IPS DF 19.7 (cell line): ENCODE measurements at regions not wholly inside any gene's neighbourhood (a gene's known extent, or its start where the extent isn't known, plus 50 kb on each side); places are given as distances from the start of the nearest gene placed in this dataset.

Experiments used
- DNase-seq: peaks from one replicate; pipeline ENCODE4 v3.0.0-alpha.2; 2013; ENCODE audit warnings: low read depth, low spot score

DNA sequence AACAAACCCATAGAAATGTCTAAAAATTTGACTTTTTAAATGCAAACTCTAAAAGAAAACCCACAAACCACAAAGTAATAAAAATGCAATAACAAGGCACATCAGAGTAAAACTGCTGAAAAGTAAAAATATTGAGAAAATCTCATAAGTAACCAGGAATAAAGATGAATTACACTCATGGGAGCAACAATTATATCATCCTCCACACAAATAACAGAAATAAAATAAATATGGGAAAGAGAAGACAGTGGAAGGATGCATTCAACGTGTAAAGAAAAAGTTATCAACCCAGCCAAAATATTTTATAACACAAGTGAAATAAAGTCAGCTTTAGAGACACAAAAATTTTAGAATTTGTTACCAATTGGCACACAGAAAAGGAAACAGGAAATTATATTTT lies 1420.2 kb downstream of the PCDH18 start:
- DNase-seq, result no peak

DNA sequence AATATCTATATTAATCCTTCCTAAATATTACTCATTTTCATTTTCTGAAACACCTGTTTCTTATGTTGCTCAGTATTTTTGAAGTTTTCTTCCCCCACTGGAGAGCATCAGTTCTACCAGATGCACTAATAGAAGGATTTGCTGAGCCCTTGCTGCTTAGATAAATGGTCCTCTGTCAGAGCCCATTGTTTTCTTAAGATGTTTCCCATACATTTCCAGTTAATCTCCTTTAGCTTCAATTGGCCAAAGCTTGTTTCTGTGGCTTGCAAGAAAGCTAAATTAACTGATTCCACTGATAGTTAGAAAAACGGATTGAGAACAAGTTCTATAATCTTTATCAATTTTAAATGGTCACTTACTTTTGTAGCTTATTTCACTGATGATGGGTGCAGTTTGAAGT lies 1425.5 kb downstream of the PCDH18 start:
- DNase-seq, result no peak

DNA sequence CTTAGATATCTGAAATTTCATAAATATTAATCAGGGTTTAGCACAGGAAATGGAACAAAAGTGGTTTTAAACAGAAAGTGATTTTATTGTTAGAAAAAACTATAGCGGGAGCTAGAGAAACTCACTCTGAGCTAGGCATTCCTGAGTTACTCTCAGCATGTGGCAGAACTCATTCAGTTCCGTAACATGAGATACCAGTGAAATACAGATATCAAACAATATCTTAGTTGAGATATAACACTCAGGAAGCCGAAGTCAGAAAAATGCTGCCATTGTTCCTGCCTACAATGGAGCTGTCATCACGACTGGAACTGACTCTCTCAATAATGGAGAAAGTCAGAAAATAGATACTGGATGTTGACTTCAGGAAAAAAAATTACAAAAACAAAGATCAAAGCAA lies 1428.7 kb downstream of the PCDH18 start:
- no peak for DNase-seq

GRCh38 chr4:136097676-136098075 lies 1434.6 kb downstream of the PCDH18 start:
- no peak for DNase-seq

GRCh38 chr4:136088211-136088867 lies 1444.0 kb downstream of the PCDH18 start:
- no peak for DNase-seq

- DNase-seq, result no peak
Observed at GRCh38 chr4:136078976-136079375, 1453.3 kb downstream of the PCDH18 start.

DNA sequence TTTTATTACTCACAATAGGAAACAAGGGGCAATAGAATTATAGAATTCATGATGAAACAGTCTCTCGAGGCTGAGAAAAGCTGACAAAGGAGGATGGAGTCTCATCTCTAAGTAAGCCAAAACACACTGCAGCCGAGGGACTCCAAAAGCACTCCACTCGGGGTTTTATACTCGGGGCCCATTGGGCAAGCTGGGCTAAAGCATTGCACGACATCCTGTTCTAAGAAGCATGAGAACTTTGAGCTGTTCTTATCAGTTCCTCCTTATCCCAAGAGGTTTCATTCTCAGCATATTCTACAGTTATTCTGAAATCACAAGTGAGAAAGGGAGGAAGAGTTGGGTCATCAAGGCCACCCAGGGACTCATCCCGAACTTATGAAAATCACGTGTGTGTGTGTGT lies 1475.5 kb downstream of the PCDH18 start:
- no peak for DNase-seq

DNA sequence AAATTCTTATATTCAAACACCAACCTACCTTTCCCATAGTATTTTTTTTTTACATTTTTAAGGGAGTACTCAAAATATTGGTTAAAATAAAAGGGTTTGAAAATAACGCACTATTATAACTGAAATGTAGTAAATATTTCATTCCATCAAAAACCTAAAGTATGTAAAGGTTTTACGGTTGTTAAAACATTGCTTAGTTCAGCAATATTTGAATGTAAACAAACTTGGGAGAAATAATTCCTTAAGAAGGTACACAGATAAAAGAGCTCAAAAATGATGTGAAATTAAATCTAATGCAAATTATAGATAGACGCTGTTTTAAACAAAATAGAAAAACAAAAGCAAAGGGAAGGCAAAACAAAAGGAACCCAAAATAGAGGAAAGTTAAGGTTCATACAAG lies 1476.9 kb downstream of the PCDH18 start:
- DNase-seq, result no peak

- no peak for DNase-seq
Observed at GRCh38 chr4:136036744-136037143, 1495.5 kb downstream of the PCDH18 start.

GRCh38 chr4:136032391-136032790 lies 1499.9 kb downstream of the PCDH18 start:
- DNase-seq, result no peak

DNA sequence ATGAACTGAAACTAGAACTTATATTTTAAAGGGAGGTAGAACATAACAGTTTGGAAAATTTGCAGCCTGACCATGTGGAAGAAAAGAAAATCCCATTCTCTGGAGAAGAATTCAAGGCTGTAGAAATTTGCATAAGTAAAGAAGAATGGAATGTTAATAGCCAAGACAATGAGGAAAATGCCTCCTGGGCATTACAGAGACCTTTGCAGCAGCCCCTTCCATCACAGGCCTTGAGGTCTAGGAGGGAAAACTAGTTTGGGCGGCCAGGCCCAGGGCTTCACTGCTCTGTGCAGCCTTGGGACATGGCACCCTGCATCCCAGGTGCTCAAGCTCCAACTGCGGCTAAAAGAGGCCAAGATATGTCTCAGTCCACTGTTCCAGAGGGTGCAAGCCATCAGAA lies 1506.8 kb downstream of the PCDH18 start:
- no peak for DNase-seq

DNA sequence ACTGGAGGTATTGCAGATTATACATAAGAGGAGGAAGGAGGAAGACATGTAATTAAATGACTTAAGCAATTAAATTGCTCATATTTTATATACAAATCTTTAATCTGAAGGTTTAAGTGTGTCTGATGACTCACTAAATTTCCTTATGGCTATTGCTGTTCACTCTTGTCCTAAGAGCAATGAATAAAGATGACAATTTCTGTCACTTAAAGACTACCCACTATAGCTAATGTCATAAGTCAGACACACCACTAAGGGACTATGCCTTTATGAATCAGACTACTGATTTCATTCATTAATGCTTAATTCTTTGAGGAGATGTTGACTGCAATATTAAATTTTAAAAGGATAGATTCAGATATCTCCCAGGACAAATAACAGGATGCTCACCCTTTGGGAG lies 1514.7 kb downstream of the PCDH18 start:
- no peak for DNase-seq

DNA sequence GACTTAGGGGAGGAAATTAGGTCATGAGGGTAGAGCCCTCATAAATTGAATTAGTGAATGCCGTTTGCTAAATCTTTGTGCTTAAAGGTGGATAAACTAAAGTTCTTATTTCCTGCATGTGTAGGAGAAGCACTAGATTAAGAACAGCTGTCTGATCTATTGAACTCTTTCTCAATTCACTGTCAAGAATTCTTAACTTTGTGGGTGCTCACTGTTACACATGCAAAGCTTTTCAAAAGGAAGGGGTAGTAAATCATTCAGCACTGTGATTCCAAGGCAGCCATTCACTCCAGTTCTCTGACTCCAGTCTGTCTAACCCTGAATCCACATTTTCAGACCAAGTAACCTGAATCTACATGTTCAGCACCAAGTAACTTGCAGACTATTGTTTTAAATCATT lies 1520.1 kb downstream of the PCDH18 start:
- no peak for DNase-seq

GRCh38 chr4:136009258-136009832 lies 1522.9 kb downstream of the PCDH18 start:
- no peak for DNase-seq

DNA sequence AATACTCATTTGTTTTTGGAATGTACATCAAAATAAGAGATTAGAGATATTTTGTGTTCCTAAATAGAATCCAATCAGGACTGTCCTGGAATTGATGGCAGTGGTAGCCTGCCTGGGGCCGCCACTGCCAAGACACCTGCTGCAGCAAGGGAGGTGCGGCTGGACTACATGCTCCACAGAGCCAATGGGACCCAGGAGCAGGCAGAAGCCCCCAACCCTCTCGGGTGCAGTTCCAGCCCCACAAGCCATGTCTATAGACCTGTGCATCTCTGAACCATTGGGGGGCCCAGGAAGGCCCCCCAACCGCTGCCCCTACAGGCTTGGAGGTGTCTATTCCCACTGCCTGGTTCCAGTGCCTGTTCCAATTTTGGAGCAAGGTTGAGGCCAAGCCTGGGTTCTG lies 1524.3 kb downstream of the PCDH18 start:
- DNase-seq, result no peak

DNA sequence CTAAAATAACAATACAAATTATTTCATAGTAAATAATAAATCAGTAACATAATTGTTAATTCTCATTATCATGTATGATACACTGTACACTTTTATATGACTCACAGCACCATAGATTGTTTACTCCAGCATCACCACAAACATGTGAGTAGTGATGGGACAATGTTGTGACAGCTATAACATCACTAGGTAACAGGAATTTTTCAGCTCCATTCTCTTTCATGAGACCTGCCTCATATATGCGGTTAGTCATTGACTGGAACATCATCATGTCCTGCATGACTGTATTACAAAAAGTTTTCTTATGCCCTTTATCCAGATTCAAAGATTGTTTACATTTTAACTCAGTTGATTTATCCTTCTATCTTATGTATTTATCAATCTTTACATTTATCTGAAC lies 1530.0 kb downstream of the PCDH18 start:
- no peak for DNase-seq

DNA sequence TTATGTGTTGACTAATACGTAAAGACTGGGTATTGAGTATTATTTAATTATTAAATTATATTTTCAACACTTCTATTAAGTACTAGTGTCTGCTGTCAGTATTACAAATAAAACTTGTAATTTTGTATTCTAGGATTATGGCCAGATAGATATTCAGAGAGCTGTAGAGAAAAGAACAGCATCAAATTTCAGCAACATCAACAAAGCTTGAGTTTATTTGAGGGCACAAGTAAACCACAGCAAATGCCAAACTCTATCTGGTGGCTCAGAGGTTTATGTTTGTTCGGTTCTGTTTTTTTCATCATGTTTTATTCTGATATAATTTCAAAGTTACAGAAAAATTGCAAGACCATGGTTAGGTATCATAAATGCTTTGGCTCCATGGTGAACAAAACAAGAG lies 1530.5 kb downstream of the PCDH18 start:
- no peak for DNase-seq

DNA sequence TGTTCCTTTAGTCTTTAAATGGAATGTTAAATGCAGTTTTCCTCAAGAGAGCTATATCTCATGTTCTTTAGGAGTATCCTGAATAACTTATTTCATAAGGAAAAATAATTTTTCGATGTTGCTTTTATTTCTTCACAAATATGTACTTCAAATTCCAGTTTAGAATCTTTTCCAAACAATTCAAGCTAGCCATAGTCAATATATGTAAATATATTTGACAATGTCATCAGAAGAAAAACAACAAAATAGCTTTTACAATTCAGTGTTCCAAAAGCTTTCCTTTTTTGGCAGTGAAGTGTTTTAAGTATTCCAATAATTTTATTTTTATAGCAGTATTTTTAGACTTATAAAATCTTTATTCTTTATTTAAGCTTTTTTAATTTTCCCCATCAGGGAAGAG lies 1532.0 kb downstream of the PCDH18 start:
- DNase-seq, result no peak

DNA sequence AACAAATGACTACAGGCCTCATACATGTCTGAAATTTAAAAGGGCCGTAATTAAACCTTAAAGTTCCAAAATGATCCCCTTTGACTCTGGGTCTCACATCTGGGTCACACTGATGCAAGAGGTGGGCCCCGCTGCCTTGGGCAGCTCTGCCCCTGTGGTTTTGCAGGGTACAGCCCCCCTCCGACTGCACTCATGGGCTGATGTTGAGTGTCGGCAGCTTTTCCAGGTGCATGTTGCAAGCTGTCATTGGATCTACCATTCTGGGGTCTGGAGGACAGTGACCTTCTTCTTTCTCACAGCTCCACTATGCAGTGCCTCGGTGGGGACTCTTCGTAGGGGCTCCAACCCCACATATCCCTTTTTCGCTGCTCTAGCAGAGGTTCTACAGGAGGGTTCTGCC lies 1537.9 kb downstream of the PCDH18 start:
- no peak for DNase-seq

GRCh38 chr4:135976860-135977259 lies 1555.4 kb downstream of the PCDH18 start:
- no peak for DNase-seq

DNA sequence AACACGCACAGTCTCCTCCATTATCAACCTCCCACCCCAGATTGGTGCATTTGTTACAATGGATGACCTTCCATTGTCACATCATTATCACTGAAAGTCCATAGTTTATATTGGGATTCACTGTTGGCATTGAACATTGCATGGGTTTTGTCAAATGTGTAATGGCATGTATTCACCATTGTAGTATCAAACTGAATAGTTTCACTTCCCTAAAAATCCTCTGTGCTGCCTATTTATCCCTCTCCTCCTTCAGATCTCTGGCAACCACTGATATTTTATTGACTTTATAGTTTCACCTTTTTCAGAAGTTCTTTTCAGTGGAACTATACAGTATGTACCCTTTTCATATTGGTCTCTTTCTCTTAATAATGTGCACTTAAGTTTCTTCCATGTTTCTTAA lies 1565.4 kb downstream of the PCDH18 start:
- no peak for DNase-seq

GRCh38 chr4:135963009-135963408 lies 1569.3 kb downstream of the PCDH18 start:
- DNase-seq, result no peak

DNA sequence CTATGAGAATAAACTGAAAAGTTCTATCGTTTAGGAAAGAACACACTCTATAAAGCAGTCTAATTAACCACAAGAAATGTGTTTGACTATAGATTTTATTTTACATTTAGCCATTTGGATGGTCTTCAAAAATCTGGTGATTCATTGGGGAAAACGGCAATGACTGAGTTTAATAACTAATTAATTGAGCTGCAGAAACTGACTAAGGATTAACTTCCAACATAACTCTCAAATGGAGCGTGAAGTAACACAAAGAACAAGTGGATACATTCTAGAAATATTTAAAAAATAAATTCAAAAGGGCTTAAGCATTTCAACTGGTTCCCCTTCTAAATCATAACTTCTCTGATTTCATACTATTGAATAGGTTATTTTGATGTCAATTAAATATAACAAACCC lies 1582.4 kb downstream of the PCDH18 start:
- no peak for DNase-seq

GRCh38 chr4:135948797-135949196 lies 1583.5 kb downstream of the PCDH18 start:
- no peak for DNase-seq
